HL-60/S4 treated with retinoic acid at 250 ng/mL for 4 days and 3 days (cell line): ENCODE measurements at regions not wholly inside any gene's neighbourhood (a gene's known extent, or its start where the extent isn't known, plus 50 kb on each side); places are given as distances from the start of the nearest gene placed in this dataset.

Source experiments
- in situ Hi-C: fragments of 300-500 bp; cut with MboI; formaldehyde crosslinking; loops from 2 replicates; pipeline ENCODE4 v1.7.0; 2022; ENCODE audit warnings: low sequenced_read_pairs

DNA sequence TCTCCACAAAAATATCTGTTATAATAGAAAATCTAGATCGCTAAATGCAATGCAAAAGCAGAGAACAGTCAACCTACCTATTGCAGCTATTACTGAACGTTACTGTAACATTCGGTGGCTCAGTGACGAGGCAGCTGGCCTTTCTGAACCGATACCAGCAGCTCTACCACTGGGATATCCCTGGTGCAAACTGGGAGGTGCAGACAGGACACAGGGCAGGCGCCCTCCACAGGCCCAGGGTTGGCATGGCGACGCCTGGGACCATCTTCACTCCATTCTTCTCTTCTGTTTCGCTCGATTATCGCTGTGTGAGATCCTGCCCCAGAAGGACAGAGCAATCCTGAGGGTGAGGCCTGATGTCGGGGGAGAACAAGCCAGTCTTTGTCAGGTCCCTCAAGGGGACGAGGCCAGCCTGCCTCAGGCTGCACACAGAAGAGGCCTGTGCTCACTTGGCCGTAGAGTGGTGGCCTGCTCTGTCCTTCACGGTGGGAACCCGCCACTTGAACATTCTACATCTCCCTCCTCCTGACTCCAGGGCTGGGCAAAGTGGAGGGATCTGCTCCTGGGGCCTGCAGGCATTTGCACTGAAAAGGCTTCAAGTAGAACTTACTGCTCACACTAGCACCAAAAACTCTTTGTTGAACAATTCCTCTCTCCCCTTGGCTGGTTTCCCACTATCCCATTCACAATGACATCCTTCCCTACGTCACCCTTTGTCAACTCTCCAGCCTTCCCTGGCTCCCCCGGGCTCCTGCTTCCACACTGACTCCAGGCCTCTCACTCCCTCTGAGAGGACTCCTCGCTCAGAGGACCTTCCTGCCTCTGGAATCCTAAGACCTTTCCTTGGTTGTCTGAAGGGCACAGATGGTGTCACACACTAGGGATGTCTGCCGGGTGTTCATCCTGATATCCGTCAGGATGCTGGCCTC lies 49.7 kb downstream of the CYRIA start:
- in situ Hi-C loops, result loop anchor here (10.0 kb wide), 1 partner anchor 139 kb away; no protein-coding TSS in a partner anchor

DNA sequence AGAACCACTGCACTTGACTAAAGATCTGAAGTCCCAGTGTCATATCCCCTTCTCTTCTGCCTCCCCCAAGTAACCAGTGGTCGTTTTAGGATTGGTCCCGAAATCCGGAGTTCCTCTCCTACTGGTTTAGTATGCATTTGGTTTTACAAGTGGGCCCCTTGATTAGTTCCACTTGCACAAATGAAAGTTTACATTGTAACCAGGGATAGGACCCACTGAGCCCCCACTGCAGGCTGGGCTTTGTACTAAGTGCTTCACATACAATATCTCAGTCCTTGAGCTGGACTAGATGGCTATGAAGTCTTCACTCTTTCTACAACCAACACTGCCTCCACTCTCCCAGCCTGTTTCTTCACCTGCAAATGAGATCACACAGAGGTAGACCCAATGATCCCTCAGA lies 50.4 kb downstream of the CYRIA start:
- in situ Hi-C loops, result loop anchor here (10.0 kb wide), 1 partner anchor 140 kb away; no protein-coding TSS in a partner anchor

DNA sequence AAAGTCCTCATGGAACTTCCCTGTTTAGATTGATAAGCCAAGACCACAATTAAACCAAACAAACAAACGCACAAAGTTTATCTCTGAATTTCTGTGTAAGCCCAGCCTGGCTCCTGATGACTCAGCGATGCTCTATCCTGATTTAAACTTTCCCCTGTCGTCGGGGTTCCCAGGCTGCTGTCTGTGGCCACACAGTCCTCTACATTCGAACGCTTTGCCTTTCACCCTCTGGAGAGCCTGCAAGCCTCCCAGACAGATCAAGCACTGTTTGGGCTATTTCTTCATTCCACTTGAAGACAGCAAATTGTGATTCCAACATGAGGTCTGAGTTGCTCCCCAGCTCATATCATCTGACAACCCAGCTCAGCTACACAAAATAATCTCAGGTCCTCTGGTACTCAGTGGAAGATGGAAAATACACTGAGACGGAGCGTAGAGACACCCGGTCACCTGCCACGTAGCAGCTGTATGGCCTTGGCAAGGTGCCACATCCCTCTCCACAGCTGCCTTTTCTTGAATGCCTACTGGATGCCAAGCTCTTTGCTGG lies 51.2 kb downstream of the CYRIA start:
- in situ Hi-C loops, result loop anchor here (10.0 kb wide), 1 partner anchor 140 kb away; no protein-coding TSS in a partner anchor

DNA sequence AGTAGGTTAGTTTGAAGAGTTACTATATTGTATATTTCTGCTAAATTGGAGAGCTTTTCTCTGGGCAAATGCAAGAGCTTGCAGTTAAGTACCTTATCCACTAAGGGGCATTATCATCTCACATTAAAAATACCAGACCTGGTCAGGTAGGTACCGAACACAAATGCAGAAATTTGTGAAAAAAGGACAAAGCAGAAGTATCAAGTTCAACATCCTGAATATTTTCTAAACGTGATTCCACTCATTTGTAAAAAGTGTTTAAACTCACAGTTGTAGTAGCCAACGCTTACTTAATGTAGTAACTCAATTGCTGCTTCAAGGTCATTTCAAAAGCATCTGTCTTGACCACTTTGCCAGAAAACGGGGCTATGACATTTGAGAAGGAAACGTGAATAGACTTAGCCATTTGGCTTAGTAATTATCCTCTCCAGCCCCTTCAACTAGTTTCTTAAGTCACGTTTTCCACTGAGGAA lies 52.1 kb downstream of the CYRIA start:
- in situ Hi-C loops, result loop anchor here (10.0 kb wide), 1 partner anchor 141 kb away; no protein-coding TSS in a partner anchor

DNA sequence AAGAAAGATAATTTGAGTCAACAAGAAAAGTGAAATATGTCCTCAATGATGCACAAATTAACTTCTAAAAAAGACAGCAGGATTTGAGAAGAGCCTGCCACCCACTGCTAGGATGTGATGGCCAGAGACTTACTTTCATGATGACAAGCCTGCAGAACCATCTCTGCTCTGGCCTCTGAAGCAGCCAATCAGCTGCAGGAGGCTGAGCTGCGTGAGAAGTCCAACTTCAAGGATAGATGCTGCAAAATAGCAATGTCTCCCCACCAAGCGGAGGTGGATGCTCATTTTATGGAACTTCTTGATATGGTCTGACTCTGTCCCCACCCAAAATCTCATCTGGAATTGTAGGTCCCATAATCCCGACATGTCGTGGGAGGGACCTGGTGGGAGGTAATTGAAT lies 53.1 kb downstream of the CYRIA start:
- in situ Hi-C loops, result loop anchor here (10.0 kb wide), 1 partner anchor 142 kb away; no protein-coding TSS in a partner anchor

DNA sequence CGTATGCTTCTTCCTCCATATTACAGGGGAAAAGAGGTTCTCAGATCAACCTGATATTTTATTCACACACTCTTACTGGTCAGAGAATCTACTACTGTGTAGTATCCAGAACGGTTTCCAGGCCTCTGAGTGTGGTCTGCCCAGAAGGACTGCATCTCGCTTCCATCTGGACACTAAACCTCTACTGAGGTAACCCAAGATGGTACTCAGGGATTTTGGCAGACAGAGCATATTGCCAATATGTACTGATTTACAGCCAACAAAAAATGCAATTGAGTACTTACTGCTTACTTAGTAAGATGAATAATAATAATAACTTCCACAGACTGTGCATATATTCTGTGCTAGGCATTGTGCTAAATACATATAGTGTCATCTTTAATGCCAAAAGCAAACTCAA lies 55.8 kb downstream of the CYRIA start:
- in situ Hi-C loops, result loop anchor here (10.0 kb wide), 1 partner anchor 145 kb away; no protein-coding TSS in a partner anchor

DNA sequence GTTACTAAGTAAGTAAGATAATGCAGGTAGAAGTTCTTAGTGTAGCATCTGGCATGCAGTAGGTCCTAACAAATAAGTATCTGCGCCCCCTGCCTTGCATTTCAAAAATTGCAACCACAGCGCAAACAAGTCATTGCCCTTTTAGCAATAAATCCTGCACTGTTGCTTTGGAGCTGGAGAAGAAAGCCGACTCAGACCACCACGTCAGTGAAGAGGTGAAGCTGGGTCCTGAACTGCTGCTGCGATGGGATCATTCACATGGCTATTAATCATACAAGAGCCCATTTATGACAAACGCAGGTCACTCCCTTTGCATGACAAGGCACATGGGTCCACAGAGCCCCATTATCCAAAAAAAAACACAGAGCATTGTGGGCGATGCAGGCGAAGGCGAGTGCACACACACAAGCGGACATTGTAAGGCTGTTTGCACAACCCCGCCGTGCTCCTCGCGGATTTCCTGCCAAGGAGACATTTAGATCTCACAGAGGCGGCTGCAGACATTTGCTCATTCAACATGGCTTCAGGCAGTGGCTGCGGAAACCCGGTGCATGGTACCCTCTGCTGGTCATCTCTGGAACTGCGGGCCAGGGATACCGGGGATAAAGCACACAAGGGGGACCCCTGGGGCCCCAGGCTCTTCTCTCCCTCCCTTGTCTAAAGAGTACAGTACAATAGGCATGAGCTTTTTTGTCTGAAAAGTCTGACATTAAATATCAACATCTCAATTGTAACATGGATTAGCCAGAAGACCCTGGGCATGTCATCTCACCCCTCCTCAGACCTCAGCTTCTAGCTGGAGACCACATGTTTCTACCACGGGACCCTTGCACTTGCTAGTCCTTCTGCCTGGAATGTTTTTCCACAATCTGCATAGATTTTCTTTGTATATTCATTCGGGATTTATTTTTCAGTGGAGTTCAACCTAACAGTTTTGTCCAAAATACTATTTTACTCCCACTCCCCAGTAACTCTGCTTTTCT lies 56.7 kb downstream of the CYRIA start:
- in situ Hi-C loops, result no loop called here

DNA sequence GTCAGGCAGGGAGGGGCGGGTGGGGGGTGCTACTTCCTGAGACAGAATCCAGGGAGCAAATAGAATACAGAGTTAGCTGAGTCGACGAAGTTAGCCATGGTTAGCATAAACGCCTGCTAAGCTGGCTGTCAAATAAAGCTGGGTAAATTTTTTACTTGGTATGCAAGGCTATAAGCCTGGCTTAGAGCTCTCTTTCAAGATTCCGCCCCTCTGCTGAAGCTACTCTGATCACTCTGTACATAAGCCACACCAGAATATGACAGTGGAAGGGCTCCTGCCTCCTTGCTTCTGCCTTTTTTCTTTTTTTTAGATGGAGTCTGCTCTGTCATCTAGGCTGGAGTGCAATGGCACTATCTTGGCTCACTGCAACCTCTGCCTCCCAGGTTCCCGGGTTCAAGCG lies 58.3 kb downstream of the CYRIA start:
- in situ Hi-C loops, result no loop called here

DNA sequence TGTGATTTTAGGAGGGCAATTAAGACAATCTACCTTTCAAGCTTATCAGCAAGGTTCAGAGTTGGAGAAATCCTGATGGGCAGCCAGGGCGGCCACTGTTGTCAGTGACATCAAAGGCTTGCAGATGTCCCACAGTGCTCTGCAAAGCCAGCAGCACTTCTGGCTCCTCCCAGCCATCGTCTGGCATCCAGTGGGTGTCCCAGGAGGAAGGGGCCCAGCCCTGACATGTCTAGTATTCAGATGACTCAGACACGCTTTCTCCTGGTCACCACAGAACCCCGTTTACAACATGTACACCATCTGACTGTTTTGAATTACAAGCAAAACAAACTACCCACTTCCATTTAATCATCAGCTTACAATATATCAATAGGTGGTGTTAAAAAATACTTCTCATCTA lies 61.4 kb downstream of the CYRIA start:
- in situ Hi-C loops, result no loop called here

DNA sequence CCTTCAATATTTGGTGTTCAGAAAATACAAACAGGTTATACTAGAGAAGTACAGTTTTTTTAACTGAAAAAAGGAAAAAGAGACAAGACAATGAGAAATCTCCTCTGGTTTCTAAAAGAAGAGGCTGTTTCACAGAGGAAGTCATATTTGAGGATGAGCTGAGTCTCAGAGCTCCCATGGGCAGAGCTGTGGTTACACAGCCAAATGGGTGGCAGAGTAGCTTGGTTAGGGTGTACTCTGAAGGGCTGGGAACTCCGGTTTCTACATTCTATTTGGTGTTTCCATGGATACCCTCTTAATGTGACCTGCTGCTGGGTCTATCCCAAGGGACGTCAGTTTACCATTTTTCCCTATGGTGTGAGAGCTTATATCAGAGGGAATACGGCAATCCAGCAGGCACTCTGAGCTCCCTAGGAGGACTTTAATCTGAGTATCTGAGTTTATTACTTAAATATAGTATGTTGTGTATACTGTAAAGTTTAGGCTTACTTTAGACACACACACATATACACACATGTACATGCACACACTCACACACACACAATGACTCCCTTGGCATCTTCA lies 74.2 kb downstream of the CYRIA start:
- in situ Hi-C loops, result no loop called here

DNA sequence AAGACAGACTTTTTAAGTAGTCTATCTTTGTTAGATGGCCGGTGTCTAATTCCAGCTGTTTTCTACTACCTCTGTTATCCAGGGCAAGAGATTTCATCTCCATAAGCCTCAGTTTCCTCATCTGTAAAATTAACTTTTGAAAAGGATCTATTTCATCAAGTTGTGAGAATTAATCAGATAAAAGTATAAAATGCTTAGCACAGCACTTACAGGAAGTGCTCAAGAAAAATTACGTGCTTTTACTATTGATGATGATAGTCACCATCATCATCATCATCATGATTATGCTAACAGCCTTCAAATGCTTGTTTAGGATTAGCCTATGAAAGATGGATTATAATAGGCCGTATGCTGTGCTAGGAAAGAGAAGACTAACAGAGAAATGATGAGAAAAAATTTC lies 76.2 kb downstream of the CYRIA start:
- in situ Hi-C loops, result no loop called here

DNA sequence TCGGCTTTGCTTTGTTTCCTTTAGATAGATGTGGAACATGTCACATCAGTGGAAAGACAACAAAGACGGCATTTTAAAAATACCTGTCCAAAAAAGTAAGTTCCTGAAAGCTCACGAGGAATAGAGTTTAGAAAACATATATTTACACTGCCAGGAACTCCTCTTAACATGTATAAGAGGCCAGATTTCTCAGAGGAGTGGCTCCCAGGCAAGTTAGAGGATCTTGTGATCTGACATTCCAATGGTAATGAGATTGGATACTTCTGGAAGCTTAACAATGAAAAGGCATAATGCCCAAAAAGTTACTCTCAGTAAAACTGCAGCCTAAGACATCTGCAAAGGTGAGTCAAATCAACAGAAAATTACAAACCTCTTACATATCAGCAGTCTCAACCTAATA lies 77.1 kb downstream of the CYRIA start:
- in situ Hi-C loops, result no loop called here

DNA sequence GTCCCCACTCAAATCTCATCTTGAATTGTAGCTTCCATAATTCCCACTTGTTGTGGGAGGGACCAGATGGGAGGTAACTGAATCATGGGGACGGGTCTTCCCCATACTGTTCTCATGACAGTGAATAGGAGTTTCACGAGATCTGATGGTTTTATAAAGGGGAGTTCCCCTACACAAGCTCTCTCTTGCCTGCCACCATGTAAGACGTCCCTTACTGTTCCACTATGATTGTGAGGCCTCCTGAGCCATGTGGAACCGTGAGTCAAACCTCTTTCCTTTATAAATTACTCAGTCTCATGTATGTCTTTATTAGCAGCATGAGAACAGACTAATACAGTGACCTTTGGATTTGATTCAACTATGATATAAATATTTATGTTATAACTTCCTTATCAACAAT lies 78.0 kb downstream of the CYRIA start:
- in situ Hi-C loops, result no loop called here

DNA sequence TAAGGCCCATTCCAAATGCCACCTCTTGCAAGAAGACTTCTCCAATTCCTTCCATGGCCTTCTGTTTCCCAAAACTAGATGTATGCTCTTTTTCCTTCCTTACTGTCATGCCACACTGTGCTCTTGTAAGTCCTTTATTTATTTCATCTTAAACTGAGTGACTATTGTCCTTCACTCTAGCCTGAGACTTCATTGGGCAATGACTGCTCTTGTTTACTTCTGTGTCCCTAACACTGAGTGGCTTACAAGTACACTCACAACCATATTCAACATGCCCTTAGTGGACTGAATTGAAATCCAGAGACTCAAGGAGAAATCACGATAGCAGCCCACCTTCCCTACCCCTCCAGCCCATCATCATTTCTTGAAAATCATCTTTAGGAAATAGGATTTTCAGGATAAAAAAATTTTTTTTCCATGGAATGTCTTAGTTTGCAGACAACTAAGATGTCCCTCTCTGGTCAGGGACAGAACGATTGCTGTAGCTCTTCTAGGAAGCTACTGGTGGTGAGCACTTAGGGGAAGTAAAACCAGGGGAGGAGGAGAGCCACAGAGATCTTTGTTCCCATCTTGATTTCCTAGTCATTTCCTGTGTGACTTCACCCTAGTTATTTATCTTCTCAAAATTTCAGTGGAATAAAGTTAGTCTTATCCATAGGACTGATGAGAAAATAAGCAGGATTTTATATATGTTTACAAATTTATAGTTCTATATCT lies 80.7 kb downstream of the CYRIA start:
- in situ Hi-C loops, result no loop called here

DNA sequence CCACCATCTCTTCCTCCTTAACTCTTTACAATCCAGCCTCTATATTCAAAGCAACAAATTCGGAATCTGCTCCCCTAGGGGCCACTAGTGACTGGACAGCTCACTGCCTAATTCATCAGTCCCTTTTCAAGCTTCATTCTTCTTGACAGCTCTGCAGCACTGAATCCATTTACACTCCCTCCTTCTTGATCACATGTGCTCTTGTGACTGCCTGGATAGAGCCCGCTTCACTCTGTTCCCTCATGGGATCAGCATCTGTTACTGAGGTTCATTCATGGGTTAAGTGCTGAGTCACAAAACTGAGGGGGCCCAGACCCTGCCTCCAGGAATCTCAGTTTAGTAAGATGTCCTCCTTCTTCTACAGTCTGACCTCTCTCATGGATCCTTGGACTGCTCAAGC lies 81.5 kb downstream of the CYRIA start:
- in situ Hi-C loops, result no loop called here

DNA sequence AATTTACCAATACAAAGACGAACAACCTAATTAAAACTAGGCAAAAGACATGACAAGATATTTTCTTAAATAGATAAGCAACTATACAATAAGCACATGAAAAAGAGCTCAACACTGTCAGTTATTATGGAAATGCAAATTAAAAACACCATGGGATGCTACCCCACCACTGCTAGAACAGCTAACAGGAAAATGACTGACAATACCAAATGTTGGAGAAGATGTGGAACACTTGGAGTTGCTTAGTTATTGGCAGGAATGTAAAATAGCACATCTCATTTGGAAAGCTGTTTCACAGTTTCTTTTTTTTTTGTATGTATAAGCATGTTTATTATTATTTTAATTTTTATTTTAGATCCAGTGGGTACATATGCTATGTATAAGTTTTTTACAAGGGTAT lies 84.4 kb downstream of the CYRIA start:
- in situ Hi-C loops, result no loop called here

DNA sequence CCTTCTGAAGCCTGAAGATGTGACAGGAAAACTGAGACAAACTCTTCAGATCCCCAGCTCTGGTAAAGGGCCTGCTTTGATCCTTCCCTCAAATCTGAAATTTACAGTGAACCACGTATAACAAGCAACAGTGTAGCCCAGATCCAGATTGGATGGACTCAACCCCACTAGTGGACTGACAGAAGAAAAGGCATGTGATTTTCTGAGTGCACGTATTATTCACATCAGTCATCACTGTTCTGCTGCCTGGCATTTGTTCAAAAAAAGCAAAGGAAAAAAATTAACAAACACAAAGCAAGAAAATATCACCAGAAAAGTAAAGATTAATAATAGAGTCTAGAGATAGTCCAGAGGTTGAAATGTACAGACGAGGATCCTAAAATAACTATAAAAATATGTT lies 87.6 kb downstream of the CYRIA start:
- in situ Hi-C loops, result no loop called here

DNA sequence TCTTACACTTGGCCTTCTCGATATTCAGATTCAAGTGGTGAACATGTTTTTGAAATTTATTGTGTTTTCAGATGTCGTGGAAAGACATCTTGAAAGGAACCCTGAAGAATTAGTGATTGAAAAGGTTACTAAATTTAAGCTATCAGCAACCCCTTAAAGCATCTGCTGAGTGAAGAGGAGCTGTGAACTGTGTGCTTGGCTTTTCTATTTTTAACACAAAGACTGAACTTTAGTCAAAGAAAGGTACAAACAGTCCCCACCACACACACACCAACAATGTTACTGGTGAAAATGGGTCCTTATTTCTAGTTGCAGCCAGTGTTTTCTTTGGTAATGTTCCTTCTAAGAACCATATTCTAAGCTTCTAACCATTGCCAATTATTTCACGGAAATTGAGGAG lies 95.1 kb downstream of the CYRIA start:
- in situ Hi-C loops, result no loop called here

DNA sequence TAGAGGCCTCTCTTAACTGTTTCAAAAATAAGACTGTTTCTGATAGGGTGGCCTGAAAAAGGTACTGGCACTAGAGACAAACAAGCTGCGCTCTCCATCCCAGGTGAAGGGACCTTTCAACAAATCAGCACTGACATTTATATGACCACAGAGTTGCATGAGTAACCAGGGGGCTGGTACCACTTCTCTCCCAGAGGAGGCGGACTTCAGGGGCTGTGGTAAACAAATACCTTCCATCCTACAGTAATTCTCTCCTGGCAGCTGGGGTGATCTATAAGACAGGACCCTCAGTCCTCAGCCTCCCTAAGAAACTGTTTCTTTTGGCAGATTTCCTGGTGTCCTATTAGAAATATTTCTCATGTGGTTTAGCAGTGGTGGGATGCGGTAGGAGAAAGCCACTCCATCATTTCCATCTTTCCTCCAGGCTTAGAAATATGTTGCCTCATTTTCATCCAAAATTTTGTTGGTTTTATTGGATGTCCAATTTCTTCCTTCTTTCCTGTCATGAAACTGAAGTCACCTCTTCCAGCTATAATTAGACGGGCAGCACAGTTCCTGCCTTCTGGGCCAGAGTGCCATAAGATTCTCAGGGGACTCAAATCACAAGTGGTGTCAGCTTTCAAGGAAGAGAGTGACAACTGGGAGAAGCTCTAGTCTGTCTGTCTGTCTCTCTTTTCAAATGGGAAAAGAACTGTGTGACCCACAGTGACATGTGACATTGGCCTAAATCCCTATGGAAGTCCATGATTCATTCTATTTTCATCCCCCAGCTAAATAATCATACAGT lies 96.4 kb downstream of the CYRIA start:
- in situ Hi-C loops, result no loop called here
